ENCODE measurements at regions not wholly inside any gene's neighbourhood (a gene's known extent, or its start where the extent isn't known, plus 50 kb on each side); places are given as distances from the start of the nearest gene placed in this dataset.

DNA sequence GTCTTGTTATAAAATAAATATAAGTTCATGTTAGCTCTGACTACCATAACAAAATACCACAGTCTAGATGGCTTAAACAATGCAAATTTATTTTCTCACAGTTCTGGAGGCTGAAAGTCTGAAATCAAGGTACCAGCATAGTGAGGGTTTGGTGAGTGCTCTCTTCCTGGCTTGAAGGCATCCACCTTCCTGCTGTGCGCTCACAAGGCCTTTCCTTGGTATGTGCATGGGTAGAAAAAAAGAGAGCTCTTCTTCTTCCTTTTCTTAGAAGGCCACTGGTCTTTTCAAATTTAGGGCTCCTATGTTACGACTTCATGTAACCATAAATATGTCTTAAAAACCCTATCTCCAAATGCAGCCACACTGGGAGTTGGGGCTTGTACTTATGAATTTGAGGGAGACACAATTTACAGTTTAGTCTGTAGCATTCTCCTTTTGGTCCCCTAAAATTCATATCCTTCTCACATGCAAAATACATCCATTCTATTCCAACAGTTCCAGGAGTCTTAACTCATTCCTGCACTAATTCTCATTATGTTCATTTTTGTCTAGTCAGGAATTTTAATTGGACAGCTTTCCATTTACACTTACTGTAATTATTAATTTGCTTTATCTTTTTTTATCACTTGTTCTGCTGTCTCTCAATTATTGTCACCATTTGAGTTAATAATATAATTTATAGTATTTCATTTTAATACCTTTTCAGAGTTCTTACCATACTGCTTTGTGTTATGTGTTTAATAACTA, 381.9 kb upstream of the EPHA7 start:
- H3K4me1 Mint-ChIP-seq (ENCODE audit: low read depth), result no peaks in the 10 kb centered on the region
- DNase-seq (no peak), ATAC-seq (replicated peaks in 1 of 2) (no peak)
- H3K4me3 Mint-ChIP-seq, result no peak overlapping the region
- no peaks in the 10 kb centered on the region for H3K36me3 Mint-ChIP-seq (ENCODE audit: insufficient read depth in 2 of 2)
- H3K27ac Mint-ChIP-seq, result no peak overlapping the region
- peaks cover 2 to 5% of the 10 kb centered on the region in 2 donors for H3K9me3 Mint-ChIP-seq
- H3K27me3 Mint-ChIP-seq (ENCODE audit: low read depth), result no peaks in the 10 kb centered on the region

GRCh38 chr6:93799226-93799625, 379.9 kb upstream of the EPHA7 start:
- Mint-ChIP-seq H3K27me3 (ENCODE audit: low read depth) (no peaks in the 10 kb centered on the region), H3K27ac (no peak overlapping the region), H3K9me3 (peaks cover 2 to 6% of the 10 kb centered on the region in 2 donors), H3K36me3 (ENCODE audit: insufficient read depth in 2 of 2) (no peaks in the 10 kb centered on the region), H3K4me3 (no peak overlapping the region), H3K4me1 (ENCODE audit: low read depth) (no peaks in the 10 kb centered on the region)
- DNase-seq (no peak), ATAC-seq (replicated peaks in 1 of 2) (no peak)

DNA sequence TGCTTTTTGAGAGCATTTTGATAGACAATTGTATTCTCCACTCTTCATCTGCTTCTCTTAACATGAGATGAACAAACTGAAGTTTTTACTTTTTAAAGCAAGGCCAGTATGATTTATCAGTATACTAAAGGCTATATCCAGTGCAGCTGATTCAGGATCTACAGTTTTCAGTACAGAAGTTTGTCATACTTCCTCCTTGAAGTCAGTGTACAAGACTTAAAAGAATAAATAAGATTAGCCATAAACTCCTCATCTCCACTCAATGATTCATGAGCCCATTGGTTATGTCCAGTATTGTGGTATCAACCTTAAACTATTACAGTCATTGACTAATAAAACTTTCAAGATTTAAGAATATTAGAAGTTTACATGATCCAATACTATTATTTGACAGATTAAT, 374.8 kb upstream of the EPHA7 start:
- H3K4me3 Mint-ChIP-seq, result no peak overlapping the region
- H3K27ac Mint-ChIP-seq, result no peak overlapping the region
- ATAC-seq (replicated peaks in 1 of 2) (no peak), DNase-seq (no peak)
- H3K27me3 Mint-ChIP-seq (ENCODE audit: low read depth), result no peaks in the 10 kb centered on the region
- H3K4me1 Mint-ChIP-seq (ENCODE audit: low read depth), result no peaks in the 10 kb centered on the region
- H3K9me3 Mint-ChIP-seq, result peaks cover 4 to 5% of the 10 kb centered on the region in 2 donors
- H3K36me3 Mint-ChIP-seq (ENCODE audit: insufficient read depth in 2 of 2), result no peaks in the 10 kb centered on the region

GRCh38 chr6:93792746-93793145, 373.4 kb upstream of the EPHA7 start:
- Mint-ChIP-seq H3K36me3 (ENCODE audit: insufficient read depth in 2 of 2) (no peaks in the 10 kb centered on the region), H3K4me3 (no peak overlapping the region), H3K9me3 (peaks cover 4 to 7% of the 10 kb centered on the region in 2 donors), H3K27me3 (ENCODE audit: low read depth) (no peaks in the 10 kb centered on the region), H3K4me1 (ENCODE audit: low read depth) (no peaks in the 10 kb centered on the region), H3K27ac (no peak overlapping the region)
- no peak for ATAC-seq (replicated peaks in 1 of 2)
- no peak for DNase-seq

- Mint-ChIP-seq H3K27me3 (ENCODE audit: low read depth) (no peaks in the 10 kb centered on the region), H3K4me3 (no peak overlapping the region), H3K4me1 (ENCODE audit: low read depth) (no peaks in the 10 kb centered on the region), H3K9me3 (peaks cover 4 to 5% of the 10 kb centered on the region in 2 donors), H3K36me3 (ENCODE audit: insufficient read depth in 2 of 2) (no peaks in the 10 kb centered on the region), H3K27ac (no peak overlapping the region)
- DNase-seq, result no peak
- no peak for ATAC-seq (replicated peaks in 1 of 2)
These were observed 371.6 kb upstream of the EPHA7 start for GRCh38 chr6:93790981-93791380.

DNA sequence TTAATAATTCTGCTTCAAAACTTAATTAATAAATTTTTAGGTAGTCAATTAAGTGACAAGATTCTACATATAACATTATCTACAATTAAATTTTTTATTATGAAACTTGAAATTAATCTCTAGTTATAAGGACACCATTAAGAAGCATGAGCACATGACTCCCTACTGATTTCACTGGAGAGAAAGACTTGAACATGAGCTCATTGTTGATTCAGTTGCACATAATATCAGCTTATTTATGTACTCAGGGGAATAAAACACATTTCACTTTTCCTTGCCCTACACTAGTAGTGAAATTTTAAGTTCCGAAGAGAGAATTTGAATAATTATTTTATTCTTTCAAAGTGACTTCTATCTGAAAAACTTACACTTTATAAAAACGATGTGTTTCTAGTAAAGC, 370.2 kb upstream of the EPHA7 start:
- Mint-ChIP-seq H3K9me3 (peaks cover 2 to 6% of the 10 kb centered on the region in 2 donors), H3K4me1 (ENCODE audit: low read depth) (no peaks in the 10 kb centered on the region)
- ATAC-seq (replicated peaks in 1 of 2), result no peak

DNA sequence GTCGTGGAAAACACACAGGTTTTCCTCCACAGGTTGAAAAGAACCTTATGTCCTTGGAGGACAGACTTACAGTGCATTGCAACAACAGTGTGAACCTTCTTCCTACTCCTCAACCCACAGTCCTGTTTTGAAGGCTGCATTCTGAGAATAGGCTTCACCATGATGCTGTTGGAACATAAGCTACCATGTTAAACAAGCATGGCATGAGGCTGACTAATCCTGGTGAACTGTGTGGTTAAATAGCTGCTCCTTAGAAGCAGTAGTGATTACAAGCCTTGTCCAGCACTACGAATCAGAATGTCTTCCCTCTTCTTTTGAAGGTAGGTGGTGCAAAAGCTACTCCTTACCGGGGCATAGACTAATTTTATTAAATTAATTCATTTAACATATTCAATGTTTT, 368.5 kb upstream of the EPHA7 start:
- Mint-ChIP-seq H3K9me3 (peaks cover 5 to 6% of the 10 kb centered on the region in 2 donors), H3K27ac (no peak overlapping the region), H3K4me3 (no peak overlapping the region), H3K27me3 (ENCODE audit: low read depth) (no peaks in the 10 kb centered on the region), H3K4me1 (ENCODE audit: low read depth) (no peaks in the 10 kb centered on the region), H3K36me3 (ENCODE audit: insufficient read depth in 2 of 2) (no peaks in the 10 kb centered on the region)
- ATAC-seq (replicated peaks in 1 of 2) (no peak), DNase-seq (no peak)

More for the DNA sequence above, 370.2 kb upstream of the EPHA7 start:
- H3K27ac Mint-ChIP-seq, result no peak overlapping the region
- DNase-seq, result no peak
- H3K27me3 Mint-ChIP-seq (ENCODE audit: low read depth), result no peaks in the 10 kb centered on the region
- H3K4me3 Mint-ChIP-seq, result no peak overlapping the region
- no peaks in the 10 kb centered on the region for H3K36me3 Mint-ChIP-seq (ENCODE audit: insufficient read depth in 2 of 2)

DNA sequence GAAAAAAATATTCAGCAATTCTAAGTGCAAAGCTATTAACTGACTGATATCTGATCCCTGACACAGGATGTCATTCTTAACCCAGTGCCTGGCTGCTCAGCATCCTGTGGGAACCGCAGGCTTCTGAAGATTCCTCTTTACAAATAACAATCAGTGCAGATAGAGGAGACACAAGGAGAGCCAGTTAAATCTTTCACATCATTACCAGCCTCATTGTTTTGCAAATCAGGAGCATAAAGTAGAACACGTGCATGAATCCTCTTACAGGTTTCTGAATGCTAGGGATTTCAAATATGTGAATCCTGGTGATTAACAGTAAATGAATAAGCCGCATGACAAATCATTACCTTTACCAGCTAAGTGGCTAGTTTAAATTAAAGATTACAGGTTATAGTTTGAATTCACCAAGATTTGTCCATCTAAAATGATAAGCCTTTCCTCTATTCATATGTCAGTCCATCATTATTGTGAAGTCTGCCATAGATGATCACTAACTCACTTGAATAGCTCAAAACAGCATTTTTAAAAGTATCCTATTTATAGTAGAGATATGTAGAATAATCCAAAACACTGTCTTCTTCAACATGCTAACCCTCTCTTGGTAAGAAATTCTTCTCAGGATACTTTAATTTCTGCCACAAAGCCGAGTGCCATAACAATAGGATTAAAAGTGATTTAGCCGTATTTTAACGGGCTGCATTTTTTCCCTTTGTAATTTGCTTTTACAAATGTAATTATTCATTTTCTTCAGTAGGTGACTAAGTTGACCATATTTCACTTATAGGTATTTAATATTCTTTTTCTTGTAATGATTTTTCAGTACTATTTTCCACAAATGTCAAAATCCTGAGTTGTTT, 367.3 kb upstream of the EPHA7 start:
- H3K4me1 Mint-ChIP-seq (ENCODE audit: low read depth), result no peaks in the 10 kb centered on the region
- H3K27ac Mint-ChIP-seq, result no peak overlapping the region
- no peak for ATAC-seq (replicated peaks in 1 of 2)
- no peak for DNase-seq
- H3K36me3 Mint-ChIP-seq (ENCODE audit: insufficient read depth in 2 of 2), result no peaks in the 10 kb centered on the region
- no peaks in the 10 kb centered on the region for H3K27me3 Mint-ChIP-seq (ENCODE audit: low read depth)
- H3K9me3 Mint-ChIP-seq, result peaks cover 4 to 5% of the 10 kb centered on the region in 2 donors
- no peak overlapping the region for H3K4me3 Mint-ChIP-seq

- no peak for DNase-seq
- Mint-ChIP-seq H3K4me3 (no peak overlapping the region), H3K9me3 (peaks cover 4 to 5% of the 10 kb centered on the region in 2 donors), H3K27ac (no peak overlapping the region), H3K36me3 (ENCODE audit: insufficient read depth in 2 of 2) (no peaks in the 10 kb centered on the region), H3K27me3 (ENCODE audit: low read depth) (no peaks in the 10 kb centered on the region), H3K4me1 (ENCODE audit: low read depth) (no peaks in the 10 kb centered on the region)
- no peak for ATAC-seq (replicated peaks in 1 of 2)
These were observed 366.3 kb upstream of the EPHA7 start for GRCh38 chr6:93785694-93786030.

DNA sequence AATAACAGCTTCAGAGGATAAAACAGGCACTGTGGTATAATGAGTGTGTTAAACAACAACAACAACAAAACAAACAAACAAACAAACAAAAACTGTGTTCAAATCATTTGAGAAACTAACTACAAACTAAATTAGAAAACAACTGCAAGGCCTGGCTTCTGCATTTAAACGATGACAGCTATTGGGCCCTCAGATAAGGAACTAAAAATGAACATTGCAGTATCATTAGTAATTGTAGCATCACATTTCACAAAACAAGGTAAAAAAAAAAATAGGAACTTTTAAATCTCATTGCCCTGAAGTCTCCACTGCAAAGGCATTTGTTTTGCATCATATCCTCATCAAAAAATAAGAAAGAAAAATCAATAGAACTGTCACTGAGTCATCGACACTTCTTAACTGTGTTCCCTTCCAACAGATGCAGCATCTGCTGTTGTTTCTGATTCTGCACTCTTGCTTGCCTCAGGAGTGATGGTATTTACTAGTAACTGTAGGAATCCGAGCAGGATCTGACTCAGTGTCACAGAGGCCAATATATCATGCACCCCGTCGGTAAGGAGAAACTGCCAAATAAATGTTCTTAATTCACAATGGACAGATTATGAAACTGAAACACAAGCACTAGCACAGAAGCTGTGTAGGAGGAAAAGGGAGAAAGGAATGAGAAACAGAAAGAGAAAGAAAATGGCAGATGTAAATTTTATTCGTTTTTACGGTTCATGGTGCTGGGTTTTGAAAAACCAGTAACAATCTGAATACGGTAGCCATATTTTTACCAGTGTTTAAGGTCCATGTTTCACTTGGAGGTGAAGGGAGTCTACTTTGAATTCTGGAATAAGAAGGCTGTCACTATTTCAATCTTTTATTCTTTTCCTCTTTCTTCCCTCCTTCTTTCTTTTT, 365.7 kb upstream of the EPHA7 start:
- no peak for ATAC-seq (replicated peaks in 1 of 2)
- no peak overlapping the region for H3K4me3 Mint-ChIP-seq

GRCh38 chr6:93779086-93779841, 359.9 kb upstream of the EPHA7 start:
- DNase-seq, result no peak
- Mint-ChIP-seq H3K27me3 (ENCODE audit: low read depth) (no peaks in the 10 kb centered on the region), H3K27ac (no peak overlapping the region), H3K9me3 (peaks cover 0 to 3% of the 10 kb centered on the region in 2 donors), H3K4me3 (no peak overlapping the region), H3K4me1 (ENCODE audit: low read depth) (no peaks in the 10 kb centered on the region), H3K36me3 (ENCODE audit: insufficient read depth in 2 of 2) (no peaks in the 10 kb centered on the region)
- ATAC-seq (replicated peaks in 1 of 2), result no peak

More for the DNA sequence above, 365.7 kb upstream of the EPHA7 start:
- Mint-ChIP-seq H3K9me3 (peaks cover 4 to 5% of the 10 kb centered on the region in 2 donors), H3K4me1 (ENCODE audit: low read depth) (no peaks in the 10 kb centered on the region), H3K27me3 (ENCODE audit: low read depth) (no peaks in the 10 kb centered on the region), H3K36me3 (ENCODE audit: insufficient read depth in 2 of 2) (no peaks in the 10 kb centered on the region), H3K27ac (no peak overlapping the region)
- DNase-seq, result no peak

DNA sequence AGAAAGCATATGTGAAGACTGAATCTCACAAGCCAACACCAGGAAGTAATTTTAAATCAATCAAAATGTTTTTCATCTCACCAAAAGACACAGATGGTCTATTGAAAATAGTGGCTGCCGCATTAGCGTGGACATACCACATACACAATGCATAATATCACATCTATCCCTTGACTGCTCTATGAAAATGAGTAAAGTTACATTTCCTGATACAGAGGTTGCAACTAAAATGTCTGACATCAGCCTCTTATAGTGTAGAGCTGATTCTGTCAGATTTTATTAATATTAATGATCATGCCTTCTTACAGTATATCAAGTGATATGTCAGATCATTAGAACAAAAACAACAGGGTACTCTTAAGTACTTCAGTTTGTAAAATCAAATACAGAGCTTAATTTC, 339.8 kb upstream of the EPHA7 start:
- Mint-ChIP-seq H3K27me3 (ENCODE audit: low read depth) (no peaks in the 10 kb centered on the region), H3K4me1 (ENCODE audit: low read depth) (no peaks in the 10 kb centered on the region), H3K9me3 (peaks cover 0 to 1% of the 10 kb centered on the region in 2 donors), H3K4me3 (no peak overlapping the region), H3K27ac (no peak overlapping the region), H3K36me3 (ENCODE audit: insufficient read depth in 2 of 2) (no peaks in the 10 kb centered on the region)
- DNase-seq (no peak), ATAC-seq (replicated peaks in 1 of 2) (no peak)

Measured in activated T-cell treated with anti-CD3 and anti-CD28 coated beads, Interleukin-2, amount 50 U/mL, for 72 hours (primary cell).